Panc1 (cell line): ENCODE measurements at regions not wholly inside any gene's neighbourhood (a gene's known extent, or its start where the extent isn't known, plus 50 kb on each side); places are given as distances from the start of the nearest gene placed in this dataset.

ENCODE experiments used
- ATAC-seq: fragments of 200-7000 bp; cut with Tn5 transposase; 2 replicates; pipeline ENCODE4 v1.9.1; 2020; ENCODE audit warnings: mild to moderate bottlenecking, moderate library complexity
- BruUV-seq: library from RNA; stranded (reverse); fragments of 400-500 nt; replicated peaks from 2 replicates; lab custom pipeline; 2021; lab: Mats Ljungman, UMichigan
- CTCF ChIA-PET: fragments of 300-600 bp; sonication (Branson Sonifier 250); formaldehyde crosslinking; loops from one replicate; lab custom pipeline; 2022; ENCODE audit warnings: antibody characterized with exemption; lab: Charles Lee
- POLR2A ChIA-PET: fragments of 300-600 bp; sonication (Branson Sonifier 250); formaldehyde crosslinking; loops from one replicate; lab custom pipeline; 2022; ENCODE audit warnings: antibody characterized with exemption; lab: Charles Lee
- DNase-seq: peaks from one replicate; pipeline ENCODE4 v3.0.0-alpha.2; 2010; ENCODE audit warnings: low read depth, low spot score
- H3K27ac ChIP-seq: 2 replicates; pipeline ENCODE4 v1.5.1; 2011; ENCODE audit warnings: mild to moderate bottlenecking, low read length, inconsistent platforms
- H3K27me3 ChIP-seq: fragments of 200-500 bp; sonication (Bioruptor generic); 2 replicates; pipeline ENCODE4 v1.6.0; 2014; ENCODE audit warnings: low read length, inconsistent platforms; ENCODE audit not compliant: control insufficient read depth, insufficient read depth
- H3K36me3 ChIP-seq: fragments of 200-500 bp; sonication (Bioruptor generic); 2 replicates; pipeline ENCODE4 v1.5.1; 2014; ENCODE audit warnings: inconsistent platforms, mild to moderate bottlenecking, low read length, moderate library complexity; ENCODE audit not compliant: control insufficient read depth, insufficient read depth
- H3K4me1 ChIP-seq: 2 replicates; pipeline ENCODE4 v1.5.1; 2011; ENCODE audit warnings: inconsistent platforms, mild to moderate bottlenecking, low read length, moderate library complexity; ENCODE audit not compliant: control insufficient read depth, insufficient read depth
- H3K4me3 ChIP-seq, 2 experiments: 2 replicates each; pipeline ENCODE4 v1.5.1; 2011 to 2012; ENCODE audit warnings: low read depth in 2 of 2, low read length in 2 of 2, mild to moderate bottlenecking in 2 of 2, inconsistent platforms in 1 of 2, moderate library complexity in 1 of 2
- H3K9me3 ChIP-seq: fragments of 200-500 bp; sonication (Bioruptor generic); 2 replicates; pipeline ENCODE4 v1.5.1; 2014; ENCODE audit warnings: low read depth, mild to moderate bottlenecking, inconsistent platforms, low read length, moderate library complexity; ENCODE audit not compliant: control insufficient read depth, insufficient read depth
- POLR2AphosphoS5 ChIP-seq: IDR thresholded peaks from 2 replicates; pipeline ENCODE4 v1.6.1; 2012; ENCODE audit warnings: mild to moderate bottlenecking, low read depth, low read length, moderate library complexity
- SIN3A ChIP-seq: IDR thresholded peaks from 2 replicates; pipeline ENCODE4 v1.6.1; 2012; ENCODE audit warnings: low read depth, mild to moderate bottlenecking, low read length, moderate library complexity, borderline replicate concordance; ENCODE audit not compliant: insufficient read depth
- TCF7L2 ChIP-seq: IDR thresholded peaks from 2 replicates; pipeline ENCODE4 v1.6.1; 2011; ENCODE audit warnings: mild to moderate bottlenecking, low read depth, low read length, inconsistent platforms
- in situ Hi-C: cut with HindIII; loops from 2 replicates; pipeline ENCODE4 v1.10.0; 2016; ENCODE audit warnings: low sequenced_read_pairs, low pct_unique_long_range_greater_than_20kb
- intact Hi-C: fragments of 100-400 bp; cut with micrococcal nuclease; formaldehyde crosslinking; loops from one replicate; pipeline ENCODE4 v1.10.0; 2022; ENCODE audit not compliant: unreplicated experiment
- TF ChIP-seq, protein P1 (sequence below): fragments of 450-650 bp; IDR thresholded peaks from 2 replicates; pipeline ENCODE4 v1.5.1; 2017; ENCODE audit warnings: mild to moderate bottlenecking
- TF ChIP-seq, protein P2 (sequence below), 2 experiments: IDR thresholded peaks; 2 replicates each; pipeline ENCODE4 v1.6.1; 2011 to 2012; ENCODE audit warnings: low read depth in 2 of 2, control low read depth in 1 of 2, low read length in 1 of 2, mild to moderate bottlenecking in 1 of 2, moderate library complexity in 1 of 2; ENCODE audit not compliant: insufficient read depth in 1 of 2

GRCh38 chr7:13312307-13312706, 624.9 kb downstream of the ARL4A start:
- CTCF ChIA-PET = no interaction called here

GRCh38 chr7:13320333-13320732, 632.9 kb downstream of the ARL4A start:
- no TSS peak for BruUV-seq

More at GRCh38 chr7:13312307-13312706, 624.9 kb downstream of the ARL4A start:
- Histone ChIP-seq H3K36me3 (no peaks in the 10 kb centered on the region), H3K9me3 (peaks cover 29% of the 10 kb centered on the region), H3K27me3 (no peaks in the 10 kb centered on the region), H3K27ac (no peak overlapping the region), H3K4me3 (no peak overlapping the region), H3K4me1 (no peaks in the 10 kb centered on the region)
- POLR2A ChIA-PET = no interaction called here
- intact Hi-C loops (no loop called here), in situ Hi-C loops (no loop called here)
- no peak for DNase-seq
- BruUV-seq = no TSS peak
- no peak for ATAC-seq
- TF ChIP-seq SIN3A (no peak), TCF7L2 (no peak), POLR2AphosphoS5 (no peak)
- TF ChIP-seq, protein P1, sequence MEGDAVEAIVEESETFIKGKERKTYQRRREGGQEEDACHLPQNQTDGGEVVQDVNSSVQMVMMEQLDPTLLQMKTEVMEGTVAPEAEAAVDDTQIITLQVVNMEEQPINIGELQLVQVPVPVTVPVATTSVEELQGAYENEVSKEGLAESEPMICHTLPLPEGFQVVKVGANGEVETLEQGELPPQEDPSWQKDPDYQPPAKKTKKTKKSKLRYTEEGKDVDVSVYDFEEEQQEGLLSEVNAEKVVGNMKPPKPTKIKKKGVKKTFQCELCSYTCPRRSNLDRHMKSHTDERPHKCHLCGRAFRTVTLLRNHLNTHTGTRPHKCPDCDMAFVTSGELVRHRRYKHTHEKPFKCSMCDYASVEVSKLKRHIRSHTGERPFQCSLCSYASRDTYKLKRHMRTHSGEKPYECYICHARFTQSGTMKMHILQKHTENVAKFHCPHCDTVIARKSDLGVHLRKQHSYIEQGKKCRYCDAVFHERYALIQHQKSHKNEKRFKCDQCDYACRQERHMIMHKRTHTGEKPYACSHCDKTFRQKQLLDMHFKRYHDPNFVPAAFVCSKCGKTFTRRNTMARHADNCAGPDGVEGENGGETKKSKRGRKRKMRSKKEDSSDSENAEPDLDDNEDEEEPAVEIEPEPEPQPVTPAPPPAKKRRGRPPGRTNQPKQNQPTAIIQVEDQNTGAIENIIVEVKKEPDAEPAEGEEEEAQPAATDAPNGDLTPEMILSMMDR = no peak
- TF ChIP-seq, protein P2, sequence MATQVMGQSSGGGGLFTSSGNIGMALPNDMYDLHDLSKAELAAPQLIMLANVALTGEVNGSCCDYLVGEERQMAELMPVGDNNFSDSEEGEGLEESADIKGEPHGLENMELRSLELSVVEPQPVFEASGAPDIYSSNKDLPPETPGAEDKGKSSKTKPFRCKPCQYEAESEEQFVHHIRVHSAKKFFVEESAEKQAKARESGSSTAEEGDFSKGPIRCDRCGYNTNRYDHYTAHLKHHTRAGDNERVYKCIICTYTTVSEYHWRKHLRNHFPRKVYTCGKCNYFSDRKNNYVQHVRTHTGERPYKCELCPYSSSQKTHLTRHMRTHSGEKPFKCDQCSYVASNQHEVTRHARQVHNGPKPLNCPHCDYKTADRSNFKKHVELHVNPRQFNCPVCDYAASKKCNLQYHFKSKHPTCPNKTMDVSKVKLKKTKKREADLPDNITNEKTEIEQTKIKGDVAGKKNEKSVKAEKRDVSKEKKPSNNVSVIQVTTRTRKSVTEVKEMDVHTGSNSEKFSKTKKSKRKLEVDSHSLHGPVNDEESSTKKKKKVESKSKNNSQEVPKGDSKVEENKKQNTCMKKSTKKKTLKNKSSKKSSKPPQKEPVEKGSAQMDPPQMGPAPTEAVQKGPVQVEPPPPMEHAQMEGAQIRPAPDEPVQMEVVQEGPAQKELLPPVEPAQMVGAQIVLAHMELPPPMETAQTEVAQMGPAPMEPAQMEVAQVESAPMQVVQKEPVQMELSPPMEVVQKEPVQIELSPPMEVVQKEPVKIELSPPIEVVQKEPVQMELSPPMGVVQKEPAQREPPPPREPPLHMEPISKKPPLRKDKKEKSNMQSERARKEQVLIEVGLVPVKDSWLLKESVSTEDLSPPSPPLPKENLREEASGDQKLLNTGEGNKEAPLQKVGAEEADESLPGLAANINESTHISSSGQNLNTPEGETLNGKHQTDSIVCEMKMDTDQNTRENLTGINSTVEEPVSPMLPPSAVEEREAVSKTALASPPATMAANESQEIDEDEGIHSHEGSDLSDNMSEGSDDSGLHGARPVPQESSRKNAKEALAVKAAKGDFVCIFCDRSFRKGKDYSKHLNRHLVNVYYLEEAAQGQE (IDR thresholded peaks at IDR 0.05; ENCODE audit: insufficient read depth in 1 of 2, low read depth in 2 of 2, low read length in 1 of 2) = no peak

More at GRCh38 chr7:13320333-13320732, 632.9 kb downstream of the ARL4A start:
- DNase-seq (no peak), ATAC-seq (no peak)
- no peak overlapping the region for H3K27ac ChIP-seq
- ChIA-PET POLR2A (no interaction called here), CTCF (no interaction called here)
- no peaks in the 10 kb centered on the region for H3K4me1 ChIP-seq
- no peaks in the 10 kb centered on the region for H3K27me3 ChIP-seq
- TF ChIP-seq, protein P2 (IDR thresholded peaks at IDR 0.05; ENCODE audit: insufficient read depth in 1 of 2, low read depth in 2 of 2, low read length in 1 of 2) = no peak
- no peaks in the 10 kb centered on the region for H3K36me3 ChIP-seq
- in situ Hi-C loops (no loop called here), intact Hi-C loops (no loop called here)
- no peak overlapping the region for H3K4me3 ChIP-seq
- H3K9me3 ChIP-seq = no peaks in the 10 kb centered on the region; the same call in 1 of the 2 replicates
